K562 (cell line): ENCODE measurements at regions not wholly inside any gene's neighbourhood (a gene's known extent, or its start where the extent isn't known, plus 50 kb on each side); places are given as distances from the start of the nearest gene placed in this dataset.

Source experiments
- ATAC-seq: fragments of 200-7000 bp; cut with Tn5 transposase; 3 replicates; pipeline ENCODE4 v1.9.1; 2020; ENCODE audit warnings: moderate library complexity
- BruUV-seq: library from RNA; stranded (reverse); fragments of 400-500 nt; replicated peaks from 2 replicates; lab custom pipeline; 2021; lab: Mats Ljungman, UMichigan
- CTCF ChIA-PET: fragments of 300-600 bp; formaldehyde crosslinking; extraction: SDS; loops from one replicate; lab custom pipeline; 2021; ENCODE audit warnings: low intra/inter-chr PET ratio; lab: Yijun Ruan, JAX
- POLR2A ChIA-PET: fragments of 300-600, 350-650 bp; sonication (Branson Sonifier 250); formaldehyde crosslinking; extraction: SDS; loops from one replicate; lab custom pipeline; 2021; ENCODE audit warnings: antibody characterized with exemption, inconsistent platforms; lab: Yijun Ruan, JAX
- DNase-seq, 4 experiments: peaks; one replicate each; pipeline versions ENCODE4 v3.0.0 to v3.0.0-alpha.2; 2011 to 2018; ENCODE audit warnings: low spot score in 3 of 4, mixed read lengths in 3 of 4; ENCODE audit errors: extremely low read depth in 1 of 4
- FAIRE-seq: peaks from 2 replicates; lab custom pipeline; 2011; peaks lifted over from hg19 to GRCh38; lab: Jason Lieb, UNC
- H2AFZ ChIP-seq: 2 replicates; pipeline ENCODE4 v1.6.0; 2011; ENCODE audit warnings: low read depth, low read length, control low read depth, inconsistent platforms
- H3K27ac ChIP-seq: fragments of 200-600 bp; 3 replicates; pipeline ENCODE4 v1.8.0; 2011; ENCODE audit warnings: low read depth, mild to moderate bottlenecking, control low read depth, inconsistent platforms, low read length, moderate library complexity, mixed read lengths; ENCODE audit errors: extremely low read depth
- H3K27me3 ChIP-seq, 2 experiments: fragments of 300-600 bp in 1 of 2; 2 replicates in 1 of 2; 3 replicates in 1 of 2; pipeline versions ENCODE4 v1.6.0 to v1.8.0; 2011; ENCODE audit warnings: inconsistent platforms in 2 of 2, low read length in 2 of 2, mild to moderate bottlenecking in 1 of 2, mixed read lengths in 1 of 2, moderate library complexity in 1 of 2; ENCODE audit not compliant: control insufficient read depth in 2 of 2, insufficient read depth in 2 of 2
- H3K36me3 ChIP-seq: fragments of 300-600 bp; 3 replicates; pipeline ENCODE4 v1.8.0; 2011; ENCODE audit warnings: mild to moderate bottlenecking, low read length, inconsistent platforms; ENCODE audit not compliant: control insufficient read depth, insufficient read depth
- H3K4me1 ChIP-seq, 2 experiments: fragments of 200-600 bp in 1 of 2; replicated peaks in 1 of 2; 2 replicates in 1 of 2; 3 replicates in 1 of 2; pipeline versions ENCODE4 v1.5.1 to v1.8.0; 2011; ENCODE audit warnings: inconsistent platforms in 2 of 2, low read length in 2 of 2, mild to moderate bottlenecking in 1 of 2, mixed read lengths in 1 of 2, moderate library complexity in 1 of 2; ENCODE audit not compliant: control insufficient read depth in 2 of 2, insufficient read depth in 2 of 2
- H3K4me2 ChIP-seq: 2 replicates; pipeline ENCODE4 v1.6.1; 2011; ENCODE audit warnings: low read length, control low read depth, inconsistent platforms, mixed read lengths; ENCODE audit not compliant: insufficient read depth
- H3K4me3 ChIP-seq: fragments of 200-600 bp; sonication (generic), shearing (Covaris generic); 2 replicates; pipeline ENCODE4 v1.5.1; 2016; ENCODE audit warnings: control low read depth, inconsistent platforms
- H3K79me2 ChIP-seq: fragments of 200-600 bp; 3 replicates; pipeline ENCODE4 v1.8.0; 2011; ENCODE audit warnings: low read length, inconsistent platforms; ENCODE audit not compliant: control insufficient read depth, insufficient read depth
- H3K9ac ChIP-seq, 2 experiments: 2 replicates each; pipeline versions ENCODE4 v1.6.0 to v1.6.1; 2011; ENCODE audit warnings: low read depth in 2 of 2, low read length in 2 of 2, control low read depth in 1 of 2, inconsistent platforms in 1 of 2, mild to moderate bottlenecking in 1 of 2, mixed read lengths in 1 of 2; ENCODE audit not compliant: insufficient read depth in 1 of 2
- H3K9me1 ChIP-seq: one replicate; pipeline ENCODE4 v1.6.0; 2011; ENCODE audit warnings: inconsistent platforms, mild to moderate bottlenecking, low read length, moderate library complexity; ENCODE audit not compliant: control insufficient read depth, insufficient read depth
- H3K9me3 ChIP-seq: replicated peaks from 2 replicates; pipeline ENCODE4 v1.5.1; 2011; ENCODE audit warnings: low read depth, low read length, inconsistent platforms; ENCODE audit not compliant: control insufficient read depth, insufficient read depth
- H4K20me1 ChIP-seq: replicated peaks from 2 replicates; pipeline ENCODE4 v1.6.1; 2011; ENCODE audit warnings: low read length, inconsistent platforms, mixed read lengths; ENCODE audit not compliant: control insufficient read depth, insufficient read depth
- ELF1 ChIP-seq: fragments of 200-800 bp; sonication (Bioruptor generic); IDR thresholded peaks from 2 replicates; pipeline ENCODE4 v1.6.1; 2016; ENCODE audit warnings: missing genetic modification characterization, missing compliant biosample characterization
- NFYB ChIP-seq: IDR thresholded peaks from 2 replicates; pipeline ENCODE4 v1.6.1; 2011; ENCODE audit warnings: mild to moderate bottlenecking, moderate library complexity; ENCODE audit not compliant: insufficient read length; ENCODE audit errors: extremely low read depth
- ZNF407 ChIP-seq: fragments of 450-650 bp; IDR thresholded peaks from 2 replicates; pipeline ENCODE4 v1.6.1; 2016; ENCODE audit warnings: low read depth
- WGBS: fragments of 100-300 bp; shearing (Covaris generic); methylation state at CpG from one replicate; pipeline ENCODE4 v1.1.6; 2016; ENCODE audit warnings: low coverage, mixed read lengths; ENCODE audit not compliant: insufficient coverage; ENCODE audit errors: missing lambda C conversion rate; 5-methylcytosine and 5-hydroxymethylcytosine counted together
- in situ Hi-C: fragments of 300-500 bp; cut with MboI; formaldehyde crosslinking; loops from 4 replicates; pipeline ENCODE4 v1.15.0; 2018; ENCODE audit warnings: inconsistent platforms, mixed read lengths
- intact Hi-C: fragments of 100-400 bp; cut with micrococcal nuclease; formaldehyde crosslinking; loops from 2 replicates; pipeline ENCODE4 v1.14.2; 2022

GRCh38 chr13:76425935-76426334 lies 460.3 kb downstream of the KCTD12 start:
- in situ Hi-C loops (no loop called here), intact Hi-C loops (no loop called here)
- no peaks in the 10 kb centered on the region for H3K9me3 ChIP-seq
- no peaks in the 10 kb centered on the region for H3K27me3 ChIP-seq
- H3K9me1 ChIP-seq, result no peaks in the 10 kb centered on the region
- no peaks in the 10 kb centered on the region for H4K20me1 ChIP-seq
- H3K36me3 ChIP-seq, result no peaks in the 10 kb centered on the region
- H3K4me3 ChIP-seq, result no peak overlapping the region
- H2AFZ ChIP-seq, result no peak overlapping the region
- H3K27ac ChIP-seq, result no peak overlapping the region
- H3K79me2 ChIP-seq, result no peaks in the 10 kb centered on the region
- ChIA-PET CTCF (no interaction called here), POLR2A (no interaction called here)
- 0% methylated on average over 2 of the region's 2 CpGs for WGBS
- H3K9ac ChIP-seq, result no peak overlapping the region
- TF ChIP-seq ELF1 (tag) (no peak), NFYB (no peak), ZNF407 (no peak)
- no peak for DNase-seq
- H3K4me2 ChIP-seq, result no peak overlapping the region
- FAIRE-seq, result no peak
- no peaks in the 10 kb centered on the region for H3K4me1 ChIP-seq
- no TSS peak for BruUV-seq
- no peak for ATAC-seq
